Astrocyte of the spinal cord (primary cell): ENCODE measurements at regions not wholly inside any gene's neighbourhood (a gene's known extent, or its start where the extent isn't known, plus 50 kb on each side); places are given as distances from the start of the nearest gene placed in this dataset.
"Not testable (repeated sequence)": the region's sequence is repeated elsewhere in the genome, so short reads cannot be mapped to it uniquely, and the experiment has no call there.

ENCODE experiments used
- DNase-seq: peaks from one replicate; pipeline ENCODE4 v3.0.0; 2011; ENCODE audit warnings: low read depth, low spot score
- H3K4me3 ChIP-seq: 2 replicates; pipeline ENCODE4 v1.5.1; 2011; ENCODE audit warnings: low read depth, mild to moderate bottlenecking, low read length, moderate library complexity
- in situ Hi-C: cut with HindIII; loops from 2 replicates; pipeline ENCODE4 v1.10.0; 2017; ENCODE audit warnings: low sequenced_read_pairs
- TF ChIP-seq, protein P1 (sequence below): IDR thresholded peaks from 2 replicates; pipeline ENCODE4 v1.5.1; 2012; ENCODE audit warnings: low read depth, mild to moderate bottlenecking, low read length, inconsistent platforms

DNA sequence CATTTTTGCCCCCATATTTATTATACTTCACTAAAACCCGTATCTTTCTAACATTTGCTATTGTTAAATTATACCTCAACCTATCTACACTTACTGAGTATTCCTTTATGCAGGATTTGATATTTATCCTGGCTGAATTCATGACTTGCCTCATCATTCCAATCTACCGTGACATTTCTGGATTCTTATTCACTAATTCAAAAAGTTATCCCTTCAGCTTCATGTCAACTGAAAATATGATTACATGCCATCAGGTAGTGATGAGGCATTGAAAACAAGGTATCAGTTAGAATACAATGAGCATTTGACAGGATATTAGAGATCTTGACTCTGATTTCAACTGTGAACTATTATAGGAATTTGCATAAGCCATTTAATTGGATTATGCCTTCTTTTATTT is 2171.9 kb upstream of the WWC1 start:
- no peak overlapping the region for H3K4me3 ChIP-seq
- no peak for DNase-seq
- in situ Hi-C loops, result no loop called here
- TF ChIP-seq, protein P1, sequence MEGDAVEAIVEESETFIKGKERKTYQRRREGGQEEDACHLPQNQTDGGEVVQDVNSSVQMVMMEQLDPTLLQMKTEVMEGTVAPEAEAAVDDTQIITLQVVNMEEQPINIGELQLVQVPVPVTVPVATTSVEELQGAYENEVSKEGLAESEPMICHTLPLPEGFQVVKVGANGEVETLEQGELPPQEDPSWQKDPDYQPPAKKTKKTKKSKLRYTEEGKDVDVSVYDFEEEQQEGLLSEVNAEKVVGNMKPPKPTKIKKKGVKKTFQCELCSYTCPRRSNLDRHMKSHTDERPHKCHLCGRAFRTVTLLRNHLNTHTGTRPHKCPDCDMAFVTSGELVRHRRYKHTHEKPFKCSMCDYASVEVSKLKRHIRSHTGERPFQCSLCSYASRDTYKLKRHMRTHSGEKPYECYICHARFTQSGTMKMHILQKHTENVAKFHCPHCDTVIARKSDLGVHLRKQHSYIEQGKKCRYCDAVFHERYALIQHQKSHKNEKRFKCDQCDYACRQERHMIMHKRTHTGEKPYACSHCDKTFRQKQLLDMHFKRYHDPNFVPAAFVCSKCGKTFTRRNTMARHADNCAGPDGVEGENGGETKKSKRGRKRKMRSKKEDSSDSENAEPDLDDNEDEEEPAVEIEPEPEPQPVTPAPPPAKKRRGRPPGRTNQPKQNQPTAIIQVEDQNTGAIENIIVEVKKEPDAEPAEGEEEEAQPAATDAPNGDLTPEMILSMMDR, result no peak

DNA sequence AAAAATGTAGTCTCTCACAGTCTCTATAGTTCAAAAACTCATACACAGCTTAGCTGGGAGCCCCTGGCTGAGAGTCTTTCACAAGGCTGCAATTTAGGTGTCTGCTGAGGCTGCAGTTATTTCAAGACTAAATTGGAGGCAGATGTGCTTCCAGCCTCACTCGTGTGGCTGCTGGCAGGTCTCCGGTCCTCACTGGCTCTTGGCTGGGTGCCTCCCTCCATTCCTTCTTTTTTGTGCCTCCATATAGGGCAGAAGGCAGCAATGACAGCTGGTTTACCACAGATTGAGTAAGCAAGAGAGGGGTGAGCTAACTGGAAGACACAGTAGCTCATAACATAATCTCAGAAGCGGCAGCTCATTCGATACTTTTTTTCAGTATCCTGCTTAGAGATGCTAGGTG is 2167.7 kb upstream of the WWC1 start:
- DNase-seq, result no peak
- in situ Hi-C loops, result no loop called here

DNA sequence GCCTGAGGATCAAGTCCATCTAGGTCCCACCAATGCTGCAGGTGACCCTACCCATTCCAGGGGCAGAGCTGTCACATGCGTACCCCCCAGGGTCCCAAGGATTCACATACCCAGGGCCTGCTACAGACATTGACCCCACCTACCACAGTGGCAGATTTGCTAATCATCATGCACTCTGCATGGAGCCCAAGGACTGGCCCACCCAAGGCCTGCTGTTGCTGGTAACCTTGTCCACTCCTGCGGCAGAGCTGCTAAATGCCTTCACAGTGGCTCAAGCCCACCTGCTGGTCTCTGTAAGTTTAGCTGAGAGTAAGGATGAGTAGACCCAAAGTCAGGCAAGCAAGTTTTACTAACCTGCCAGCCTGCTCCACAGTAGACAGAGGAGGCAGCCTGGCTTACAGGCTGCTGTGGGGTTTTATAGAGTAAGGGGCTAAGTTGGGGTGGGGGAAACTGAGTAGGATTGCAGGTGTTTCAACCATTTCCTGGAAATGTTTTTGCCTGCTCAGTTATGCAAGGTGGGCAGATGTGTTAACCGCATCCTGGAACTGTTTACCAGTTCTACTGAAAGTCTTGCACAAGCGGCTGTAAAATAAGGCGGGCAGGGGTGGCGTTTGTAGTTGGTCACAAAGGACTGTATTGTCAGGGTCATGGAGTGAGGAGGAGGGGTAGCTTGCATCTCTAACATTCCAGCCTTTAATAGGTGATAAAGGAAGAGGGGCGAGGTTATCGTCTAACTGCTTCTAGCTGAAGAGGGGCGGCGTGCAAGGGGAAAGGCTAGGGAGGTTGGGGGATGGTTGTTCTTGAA is 2163.5 kb upstream of the WWC1 start:
- in situ Hi-C loops, result no loop called here
- DNase-seq, result no peak
- no peak overlapping the region for H3K4me3 ChIP-seq
- TF ChIP-seq, protein P1, result no peak

More for the DNA sequence above, 2167.7 kb upstream of the WWC1 start:
- TF ChIP-seq, protein P1, result no peak
- no peak overlapping the region for H3K4me3 ChIP-seq

DNA sequence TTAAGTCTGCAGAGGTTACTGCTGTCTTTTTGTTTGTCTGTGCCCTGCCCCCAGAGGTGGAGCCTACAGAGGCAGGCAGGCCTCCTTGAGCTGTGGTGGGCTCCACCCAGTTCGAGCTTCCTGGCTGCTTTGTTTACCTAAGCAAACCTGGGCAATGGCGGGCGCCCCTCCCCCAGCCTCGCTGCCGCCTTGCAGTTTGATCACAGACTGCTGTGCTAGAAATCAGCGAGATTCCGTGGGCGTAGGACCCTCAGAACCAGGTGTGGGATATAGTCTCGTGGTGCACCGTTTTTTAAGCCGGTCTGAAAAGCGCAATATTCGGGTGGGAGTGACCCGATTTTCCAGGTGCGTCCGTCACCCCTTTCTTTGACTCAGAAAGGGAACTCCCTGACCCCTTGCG is 2146.3 kb upstream of the WWC1 start:
- DNase-seq, in situ Hi-C loops, H3K4me3 ChIP-seq: not testable (repeated sequence)

DNA sequence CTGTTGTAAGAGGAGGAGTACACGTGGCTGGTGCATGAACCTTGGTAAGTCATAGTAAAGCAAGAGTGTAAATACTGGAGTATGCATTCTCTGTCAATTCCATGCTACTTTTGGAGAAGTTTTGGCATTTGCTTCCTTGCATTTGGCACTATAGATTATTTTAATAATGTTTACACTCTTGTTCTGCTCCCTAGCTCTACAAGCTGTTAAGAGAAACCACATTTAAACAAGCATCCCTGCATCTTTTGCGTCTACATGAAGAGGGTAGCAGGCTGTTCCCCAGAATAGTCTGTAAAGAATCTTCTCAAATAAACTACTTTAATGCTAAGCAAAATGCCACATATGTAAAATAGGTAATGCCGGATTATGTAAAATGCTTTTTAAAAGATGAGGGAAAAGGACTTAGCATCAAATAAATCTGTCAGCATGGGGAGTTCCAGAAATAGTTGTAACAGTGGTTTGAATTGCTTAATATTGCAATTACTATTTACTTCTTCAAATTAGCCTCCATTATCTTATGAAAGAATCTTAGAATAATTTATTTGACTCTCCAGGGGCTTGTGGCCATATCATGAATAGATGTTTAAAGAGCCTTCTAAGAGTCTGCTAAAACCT is 2127.3 kb upstream of the WWC1 start:
- in situ Hi-C loops, result no loop called here
- TF ChIP-seq, protein P1, result no peak
- H3K4me3 ChIP-seq, result no peak overlapping the region
- no peak for DNase-seq

DNA sequence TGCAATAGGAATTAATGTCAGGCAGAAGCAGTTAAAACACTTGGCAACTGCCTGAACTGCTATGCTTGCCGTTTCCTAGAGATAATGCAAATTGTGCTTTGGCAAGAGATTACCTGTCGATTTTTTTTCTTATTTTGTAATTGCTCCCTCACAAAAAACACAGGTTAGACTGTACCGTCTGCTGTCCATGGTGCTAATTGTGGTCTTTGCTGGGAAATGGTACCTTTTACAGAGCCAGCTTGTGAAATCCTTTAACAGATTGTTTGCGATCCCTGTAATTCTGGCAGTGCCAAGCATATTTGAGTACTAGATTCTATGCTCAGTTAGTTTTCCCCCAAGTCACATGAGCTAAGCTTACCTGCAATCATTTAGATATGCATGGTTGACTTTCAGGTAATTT is 2125.8 kb upstream of the WWC1 start:
- TF ChIP-seq, protein P1, result no peak
- in situ Hi-C loops, result no loop called here
- no peak for DNase-seq

DNA sequence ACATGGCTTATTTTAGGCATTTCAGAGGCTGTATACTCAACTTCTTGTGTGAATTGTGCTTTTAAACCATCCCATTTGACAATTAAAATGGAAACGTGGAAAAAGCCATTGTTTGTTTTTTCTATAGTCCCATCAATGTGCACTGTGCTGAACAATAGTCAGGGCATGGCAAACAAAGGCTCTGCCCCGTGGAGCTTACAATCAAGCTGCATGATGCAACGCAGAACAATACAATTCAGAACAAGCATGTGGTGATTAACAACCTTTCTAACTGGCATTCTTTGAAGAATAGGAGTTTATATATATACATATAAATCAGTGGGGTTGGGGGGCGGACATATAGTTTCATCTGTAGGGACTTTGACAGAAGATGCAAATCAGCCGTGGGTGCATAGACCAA is 2125.4 kb upstream of the WWC1 start:
- in situ Hi-C loops, result no loop called here
- TF ChIP-seq, protein P1, result no peak
- no peak overlapping the region for H3K4me3 ChIP-seq
- no peak for DNase-seq

More for the DNA sequence above, 2125.8 kb upstream of the WWC1 start:
- no peak overlapping the region for H3K4me3 ChIP-seq
